ENCODE measurements at regions not wholly inside any gene's neighbourhood (a gene's known extent, or its start where the extent isn't known, plus 50 kb on each side); places are given as distances from the start of the nearest gene placed in this dataset.
"Not testable (repeated sequence)": the region's sequence is repeated elsewhere in the genome, so short reads cannot be mapped to it uniquely, and the experiment has no call there.

- Histone ChIP-seq H3K27me3 (no peaks in the 10 kb centered on the region), H3K27ac (no peak overlapping the region), H3K4me3 (no peak overlapping the region), H3K9me3 (peaks cover 0 to 3% (median under 1%) of the 10 kb centered on the region in 4 donors), H3K4me1 (peaks cover 0 to 4% (median 0%) of the 10 kb centered on the region in 4 donors), H3K36me3 (no peaks in the 10 kb centered on the region)
- intact Hi-C loops (cut with DNase I) = no loop called here
- no peak for DNase-seq
- 10 to 55% methylated on average over 6 of the region's 6 CpGs for WGBS, 2 donors
- peak in 1 of 4 donors; percentile 22 for TF ChIP-seq POLR2AphosphoS5 (IDR thresholded peaks at IDR 0.05)
- TF ChIP-seq EP300 (IDR thresholded peaks at IDR 0.05) = no peak
These were observed 108.3 kb upstream of the CDK6 start for GRCh38 chr7:92944633-92945032.

- H3K4me1 ChIP-seq; intact Hi-C loops (cut with DNase I): not testable (repeated sequence)
- 70 to 79% methylated on average over 1 of the region's 1 CpG for WGBS, 2 donors
These were observed 106.3 kb upstream of the CDK6 start for GRCh38 chr7:92942706-92943105.

GRCh38 chr7:92939666-92940360 is 103.4 kb upstream of the CDK6 start:
- no peak for DNase-seq
- Histone ChIP-seq H3K36me3 (no peaks in the 10 kb centered on the region), H3K9me3 (peaks cover 0 to 5% (median 1%) of the 10 kb centered on the region in 4 donors), H3K27me3 (no peaks in the 10 kb centered on the region), H3K4me1 (peaks cover 0 to 4% (median 0%) of the 10 kb centered on the region in 4 donors), H3K4me3 (no peak overlapping the region), H3K27ac (no peak overlapping the region)
- TF ChIP-seq POLR2AphosphoS5 (IDR thresholded peaks at IDR 0.05) (no peak), EP300 (IDR thresholded peaks at IDR 0.05) (no peak), POLR2A (IDR thresholded peaks at IDR 0.05) (no peak), CTCF (IDR thresholded peaks at IDR 0.05) (no peak)
- intact Hi-C loops (cut with DNase I) = no loop called here
- 64 to 94% methylated on average over 3 of the region's 3 CpGs for WGBS, 2 donors

More at GRCh38 chr7:92942706-92943105, 106.3 kb upstream of the CDK6 start:
- H3K27me3 ChIP-seq, H3K9me3 ChIP-seq, H3K36me3 ChIP-seq, H3K4me3 ChIP-seq, DNase-seq, H3K27ac ChIP-seq: not testable (repeated sequence)

DNA sequence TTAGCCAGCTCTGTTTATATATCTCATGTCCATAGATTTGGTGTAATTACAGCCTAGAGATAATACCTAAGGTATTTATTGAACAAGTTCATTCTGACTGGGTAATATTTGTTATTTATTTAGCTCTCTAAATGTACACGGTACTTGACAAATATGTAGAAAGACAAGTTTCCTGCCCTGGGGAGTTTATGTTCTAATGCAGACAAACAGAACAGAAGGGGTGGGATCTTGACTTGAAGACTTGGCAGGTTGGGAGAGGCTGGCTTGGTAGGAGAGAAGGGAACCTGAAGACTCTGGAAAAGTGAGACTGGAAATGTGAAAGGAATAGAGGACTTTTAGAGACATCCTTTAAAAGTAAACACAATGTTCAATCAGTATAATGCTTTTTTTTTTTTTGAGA is 97.7 kb upstream of the CDK6 start:
- 18 to 62% methylated on average over 1 of the region's 1 CpG for WGBS, 2 donors
- no peaks in the 10 kb centered on the region for H3K27me3 ChIP-seq
- no peak overlapping the region for H3K4me3 ChIP-seq
- no peak for DNase-seq
- intact Hi-C loops (cut with DNase I) = no loop called here
- no peaks in the 10 kb centered on the region for H3K36me3 ChIP-seq
- H3K4me1 ChIP-seq = no peaks in the 10 kb centered on the region
- H3K27ac ChIP-seq = no peak overlapping the region
- H3K9me3 ChIP-seq = no peaks in the 10 kb centered on the region
- TF ChIP-seq EP300 (IDR thresholded peaks at IDR 0.05) = no peak
- no peak for TF ChIP-seq CTCF (IDR thresholded peaks at IDR 0.05)
- no peak for TF ChIP-seq POLR2AphosphoS5 (IDR thresholded peaks at IDR 0.05)
- no peak for TF ChIP-seq POLR2A (IDR thresholded peaks at IDR 0.05)

DNA sequence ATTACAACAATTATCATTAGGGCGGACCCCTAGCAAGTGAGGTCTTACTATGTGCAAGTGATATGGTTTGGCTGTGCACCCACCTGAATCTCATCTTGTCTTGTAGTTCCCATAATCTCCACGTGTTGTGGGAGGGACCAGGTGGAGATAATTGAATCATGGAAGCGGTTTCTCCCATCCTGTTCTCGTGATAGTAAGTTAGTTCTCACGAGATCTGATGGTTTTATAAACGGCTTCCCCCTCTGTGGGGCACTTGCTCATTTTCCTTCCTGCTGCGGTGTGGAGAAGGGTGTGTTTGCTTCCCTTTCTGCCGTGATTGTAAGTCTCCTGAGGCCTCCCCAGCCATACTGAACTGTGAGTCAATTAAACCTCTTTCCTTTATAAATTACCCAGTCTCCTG is 96.1 kb upstream of the CDK6 start:
- H3K36me3 ChIP-seq = no peaks in the 10 kb centered on the region
- H3K4me3 ChIP-seq = no peak overlapping the region
- no peak for DNase-seq
- WGBS, 2 donors = 78 to 90% methylated on average over 8 of the region's 8 CpGs
- no peaks in the 10 kb centered on the region for H3K9me3 ChIP-seq
- no peak overlapping the region for H3K27ac ChIP-seq
- TF ChIP-seq CTCF (IDR thresholded peaks at IDR 0.05) = no peak
- TF ChIP-seq POLR2AphosphoS5 (IDR thresholded peaks at IDR 0.05) = no peak
- TF ChIP-seq EP300 (IDR thresholded peaks at IDR 0.05) = no peak
- no peak for TF ChIP-seq POLR2A (IDR thresholded peaks at IDR 0.05)
- intact Hi-C loops (cut with DNase I) = no loop called here
- no peaks in the 10 kb centered on the region for H3K4me1 ChIP-seq
- no peaks in the 10 kb centered on the region for H3K27me3 ChIP-seq

DNA sequence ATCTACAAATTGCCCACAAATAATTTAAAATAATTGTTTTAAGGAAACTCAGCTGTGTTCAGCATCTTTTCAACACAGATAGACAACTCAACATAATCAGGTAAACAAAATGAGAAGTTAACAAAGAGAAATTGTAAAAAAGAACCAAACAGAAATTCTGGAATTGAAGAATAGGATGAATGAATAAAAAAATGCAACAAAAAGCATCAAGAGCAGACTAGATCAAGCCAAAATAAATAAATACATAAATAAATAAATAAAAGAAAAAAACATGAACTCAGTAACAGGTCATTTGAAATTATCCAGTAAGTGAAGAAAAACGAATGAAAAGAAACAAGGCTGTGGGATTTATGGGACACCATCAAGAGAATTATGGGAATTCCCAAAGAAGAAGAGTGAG is 94.0 kb upstream of the CDK6 start:
- 78 to 82% methylated on average over 1 of the region's 1 CpG for WGBS, 2 donors
- no peak for TF ChIP-seq POLR2AphosphoS5 (IDR thresholded peaks at IDR 0.05)
- TF ChIP-seq EP300 (IDR thresholded peaks at IDR 0.05) = no peak
- TF ChIP-seq CTCF (IDR thresholded peaks at IDR 0.05) = no peak
- no peak for TF ChIP-seq POLR2A (IDR thresholded peaks at IDR 0.05)
- Histone ChIP-seq H3K4me3 (no peak overlapping the region), H3K9me3 (no peaks in the 10 kb centered on the region), H3K27me3 (no peaks in the 10 kb centered on the region), H3K27ac (no peak overlapping the region), H3K36me3 (no peaks in the 10 kb centered on the region), H3K4me1 (no peaks in the 10 kb centered on the region)
- intact Hi-C loops (cut with DNase I) = no loop called here
- DNase-seq = no peak

Measured in sigmoid colon (tissue), 6 donors.